ENCODE measurements at regions not wholly inside any gene's neighbourhood (a gene's known extent, or its start where the extent isn't known, plus 50 kb on each side); places are given as distances from the start of the nearest gene placed in this dataset.

GRCh38 chr2:198283146-198283545 is 478.8 kb downstream of the PLCL1 start:
- Histone ChIP-seq H3K9me3 (replicated peaks; ENCODE audit: control insufficient read depth, insufficient read depth, low read length) (no peaks in the 10 kb centered on the region), H3K4me2 (ENCODE audit: insufficient read depth, low read length) (no peak overlapping the region), H3K4me1 (ENCODE audit: control insufficient read depth, extremely low read depth, insufficient read depth, low read length) (no peaks in the 10 kb centered on the region), H3K36me3 (ENCODE audit: control insufficient read depth in 2 of 2, extremely low read depth in 1 of 2, insufficient read depth in 2 of 2, low read length in 2 of 2) (no peaks in the 10 kb centered on the region), H3K4me3 (replicated peaks in 1 of 3; ENCODE audit: insufficient read depth in 1 of 3, low read depth in 1 of 3, low read length in 3 of 3) (no peak overlapping the region), H3K27me3 (ENCODE audit: control insufficient read depth in 2 of 2, insufficient read depth in 2 of 2, low read length in 2 of 2) (peaks cover 7 to 12% of the 10 kb centered on the region in 2 experiments), H3K9ac (replicated peaks; ENCODE audit: extremely low read depth, insufficient read depth, low read length) (no peak overlapping the region), H3K9me1 (replicated peaks; ENCODE audit: control insufficient read depth, extremely low read depth, insufficient read depth, low read length) (no peaks in the 10 kb centered on the region), H3K79me2 (ENCODE audit: control insufficient read depth, insufficient read depth, low read length) (no peaks in the 10 kb centered on the region), H3K27ac (ENCODE audit: insufficient read depth, low read depth, low read length) (no peak overlapping the region), H4K20me1 (replicated peaks; ENCODE audit: control insufficient read depth, extremely low read depth, insufficient read depth, low read length) (no peaks in the 10 kb centered on the region), H2AFZ (ENCODE audit: low read depth, low read length) (no peak overlapping the region)
- dilution Hi-C loops (cut with MboI; ENCODE audit: extremely low pct_ligation_motif_present, low sequenced_read_pairs) = no loop called here
- FAIRE-seq = no peak
- no peak for DNase-seq (ENCODE audit: low read depth, low spot score)
- no peak for TF ChIP-seq JUN (IDR thresholded peaks at IDR 0.05; ENCODE audit: borderline replicate concordance, insufficient read depth, insufficient read length, low read depth)
- TF ChIP-seq, protein P1, sequence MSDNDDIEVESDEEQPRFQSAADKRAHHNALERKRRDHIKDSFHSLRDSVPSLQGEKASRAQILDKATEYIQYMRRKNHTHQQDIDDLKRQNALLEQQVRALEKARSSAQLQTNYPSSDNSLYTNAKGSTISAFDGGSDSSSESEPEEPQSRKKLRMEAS (IDR thresholded peaks at IDR 0.05; ENCODE audit: insufficient read depth, insufficient read length) = no peak
- no peak for TF ChIP-seq EZH2 (IDR thresholded peaks at IDR 0.05; ENCODE audit: borderline replicate concordance, low read depth, low read length, severe bottlenecking)
- no peak for TF ChIP-seq POLR2A (IDR thresholded peaks at IDR 0.05; ENCODE audit: low read depth, low read length)
- no peak for TF ChIP-seq CTCF (IDR thresholded peaks at IDR 0.05; ENCODE audit: extremely low read depth in 1 of 2, insufficient read depth in 1 of 2, low read depth in 1 of 2, low read length in 2 of 2)
- no peak for TF ChIP-seq GATA2 (IDR thresholded peaks at IDR 0.05; ENCODE audit: insufficient read depth, insufficient read length, low read depth, low read length)
- intact Hi-C loops (cut with micrococcal nuclease) = no loop called here
- POLR2A ChIA-PET = no interaction called here
- CTCF ChIA-PET = interaction anchor here (1.0 to 1.8 kb wide), 2 partner anchors 26 to 479 kb away, joined by 3 to 6 read pairs; partner anchors contain the start of gene PLCL1
- no TSS peak for BruUV-seq (replicated peaks)

DNA sequence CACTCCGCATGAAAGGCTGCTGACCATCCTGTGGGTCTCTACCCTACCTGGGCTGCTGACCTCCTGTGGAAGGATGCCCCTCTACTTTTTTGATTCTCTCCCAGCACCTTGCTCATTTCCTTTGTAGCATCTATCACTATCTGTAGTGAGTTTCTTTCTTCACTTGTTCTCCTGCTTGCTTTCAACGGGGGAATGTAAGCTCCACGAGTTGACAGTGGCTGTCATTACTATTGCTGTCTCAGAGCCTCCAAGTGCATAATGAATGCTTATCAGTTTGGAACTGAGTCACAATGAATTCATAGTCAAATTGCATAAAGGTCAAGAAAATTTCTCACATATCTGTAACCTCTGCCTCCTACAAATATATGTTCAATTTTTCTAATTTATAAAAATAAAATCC is 477.7 kb downstream of the PLCL1 start:
- dilution Hi-C loops (cut with MboI; ENCODE audit: extremely low pct_ligation_motif_present, low sequenced_read_pairs) = no loop called here

More for the DNA sequence above, 477.7 kb downstream of the PLCL1 start:
- no peaks in the 10 kb centered on the region for H4K20me1 ChIP-seq (replicated peaks; ENCODE audit: control insufficient read depth, extremely low read depth, insufficient read depth, low read length)
- H3K9me3 ChIP-seq (replicated peaks; ENCODE audit: control insufficient read depth, insufficient read depth, low read length) = no peaks in the 10 kb centered on the region
- TF ChIP-seq JUN (IDR thresholded peaks at IDR 0.05; ENCODE audit: borderline replicate concordance, insufficient read depth, insufficient read length, low read depth) = no peak
- TF ChIP-seq MYC (IDR thresholded peaks at IDR 0.05; ENCODE audit: low read depth, low read length) = no peak
- no peak for TF ChIP-seq POLR2AphosphoS5 (IDR thresholded peaks at IDR 0.05; ENCODE audit: insufficient read depth, low read depth, low read length)
- TF ChIP-seq, protein P1 (IDR thresholded peaks at IDR 0.05; ENCODE audit: insufficient read depth, insufficient read length) = no peak
- TF ChIP-seq FOS (IDR thresholded peaks at IDR 0.05; ENCODE audit: borderline replicate concordance, insufficient read depth, low read length) = no peak
- TF ChIP-seq POLR2A (IDR thresholded peaks at IDR 0.05; ENCODE audit: low read depth, low read length) = no peak
- no peak for TF ChIP-seq EZH2 (IDR thresholded peaks at IDR 0.05; ENCODE audit: borderline replicate concordance, low read depth, low read length, severe bottlenecking)
- TF ChIP-seq GATA2 (IDR thresholded peaks at IDR 0.05; ENCODE audit: insufficient read depth, insufficient read length, low read depth, low read length) = no peak
- no peak for TF ChIP-seq CTCF (IDR thresholded peaks at IDR 0.05; ENCODE audit: extremely low read depth in 1 of 2, insufficient read depth in 1 of 2, low read depth in 1 of 2, low read length in 2 of 2)
- H2AFZ ChIP-seq (ENCODE audit: low read depth, low read length) = no peak overlapping the region
- FAIRE-seq (no peak), DNase-seq (ENCODE audit: low read depth, low spot score) (no peak)
- H3K4me3 ChIP-seq (replicated peaks in 1 of 3; ENCODE audit: insufficient read depth in 1 of 3, low read depth in 1 of 3, low read length in 3 of 3) = no peak overlapping the region
- no peak overlapping the region for H3K9ac ChIP-seq (replicated peaks; ENCODE audit: extremely low read depth, insufficient read depth, low read length)
- peaks cover 9 to 10% of the 10 kb centered on the region in 2 experiments for H3K27me3 ChIP-seq (ENCODE audit: control insufficient read depth in 2 of 2, insufficient read depth in 2 of 2, low read length in 2 of 2)
- no TSS peak for BruUV-seq (replicated peaks)
- ChIA-PET POLR2A (no interaction called here), CTCF (interaction anchor here (1.8 kb wide), 1 partner anchor 28 kb away, joined by 6 read pairs; no protein-coding TSS in a partner anchor)
- H3K4me1 ChIP-seq (ENCODE audit: control insufficient read depth, extremely low read depth, insufficient read depth, low read length) = no peaks in the 10 kb centered on the region
- H3K9me1 ChIP-seq (replicated peaks; ENCODE audit: control insufficient read depth, extremely low read depth, insufficient read depth, low read length) = no peaks in the 10 kb centered on the region
- intact Hi-C loops (cut with micrococcal nuclease) = no loop called here
- no peaks in the 10 kb centered on the region for H3K79me2 ChIP-seq (ENCODE audit: control insufficient read depth, insufficient read depth, low read length)
- H3K27ac ChIP-seq (ENCODE audit: insufficient read depth, low read depth, low read length) = no peak overlapping the region
- H3K36me3 ChIP-seq (ENCODE audit: control insufficient read depth in 2 of 2, extremely low read depth in 1 of 2, insufficient read depth in 2 of 2, low read length in 2 of 2) = no peaks in the 10 kb centered on the region
- H3K4me2 ChIP-seq (ENCODE audit: insufficient read depth, low read length) = no peak overlapping the region
